HG02571 (cell line): ENCODE measurements at regions not wholly inside any gene's neighbourhood (a gene's known extent, or its start where the extent isn't known, plus 50 kb on each side); places are given as distances from the start of the nearest gene placed in this dataset.
A peak's percentile ranks its signal among the peaks of the same experiment; 100 is the strongest.
"Not testable (repeated sequence)": the region's sequence is repeated elsewhere in the genome, so short reads cannot be mapped to it uniquely, and the experiment has no call there.

Source experiments
- ATAC-seq: cut with Tn5 transposase; IDR thresholded peaks from one replicate; pipeline ENCODE4 v1.9.1; 2021; ENCODE audit warnings: mild to moderate bottlenecking, moderate library complexity; ENCODE audit not compliant: unreplicated experiment

- no peak for ATAC-seq
These were observed 94.7 kb upstream of the ERRFI1 start for GRCh38 chr1:8120693-8121260.

- not testable (repeated sequence) for ATAC-seq
These were observed 92.6 kb upstream of the ERRFI1 start for GRCh38 chr1:8118736-8119135.

DNA sequence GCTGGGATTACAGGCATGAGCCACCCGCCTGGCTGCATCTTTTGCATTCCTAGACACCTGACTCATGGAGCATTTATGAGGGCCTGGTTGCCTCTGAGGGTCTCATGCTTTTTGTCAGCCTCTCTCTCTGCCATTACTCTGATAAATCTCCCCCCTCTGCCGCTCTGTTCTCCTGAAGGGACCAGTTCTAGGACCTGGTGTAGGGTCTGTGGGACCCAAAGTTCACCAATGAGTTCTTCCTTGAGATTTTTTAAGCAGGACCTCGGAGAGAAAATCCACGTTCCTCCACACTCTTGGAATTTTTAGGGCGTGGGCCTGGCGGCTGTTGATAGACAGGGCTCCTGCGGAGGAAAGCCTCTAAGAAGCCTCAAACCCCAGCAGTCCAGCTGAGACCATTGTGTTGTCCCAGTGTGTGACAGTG is 91.9 kb upstream of the ERRFI1 start:
- no peak for ATAC-seq

DNA sequence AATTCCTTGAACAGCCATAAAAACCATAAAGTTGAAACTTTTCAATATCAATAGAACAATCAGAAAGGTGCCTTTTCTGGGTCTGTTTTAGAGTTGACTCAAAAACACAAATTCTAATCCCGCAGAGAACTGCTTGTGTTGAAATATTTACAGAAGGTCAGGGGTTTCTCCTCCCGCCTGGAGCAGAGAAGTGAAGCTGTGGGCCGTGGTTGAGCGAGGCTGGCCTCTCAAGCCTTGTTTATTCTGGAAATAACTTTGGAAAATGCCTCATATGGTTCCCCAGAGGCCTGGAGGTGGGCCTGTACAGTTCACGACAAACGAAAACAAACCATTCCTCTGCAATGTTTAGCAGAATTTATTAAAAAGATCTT is 90.8 kb upstream of the ERRFI1 start:
- no peak for ATAC-seq

DNA sequence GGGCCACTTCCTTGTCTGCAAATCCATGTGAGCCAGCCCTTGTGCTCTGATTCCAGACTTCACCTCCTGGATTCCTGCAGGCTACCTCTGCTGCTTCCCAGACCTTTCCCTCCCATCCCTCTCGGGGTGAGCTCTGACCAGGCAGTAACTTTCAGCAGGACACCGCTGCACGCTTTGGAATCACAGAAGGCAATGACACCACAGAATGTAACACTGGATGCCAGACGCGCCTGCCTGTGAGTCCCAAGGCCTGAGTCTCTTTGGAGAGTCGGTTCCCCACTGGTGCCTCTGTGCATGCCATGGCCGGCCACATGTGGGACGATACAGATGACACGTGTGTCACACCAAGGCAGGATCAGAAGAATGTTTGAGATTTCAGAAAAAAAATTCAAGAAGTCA is 89.7 kb upstream of the ERRFI1 start:
- ATAC-seq: no peak

DNA sequence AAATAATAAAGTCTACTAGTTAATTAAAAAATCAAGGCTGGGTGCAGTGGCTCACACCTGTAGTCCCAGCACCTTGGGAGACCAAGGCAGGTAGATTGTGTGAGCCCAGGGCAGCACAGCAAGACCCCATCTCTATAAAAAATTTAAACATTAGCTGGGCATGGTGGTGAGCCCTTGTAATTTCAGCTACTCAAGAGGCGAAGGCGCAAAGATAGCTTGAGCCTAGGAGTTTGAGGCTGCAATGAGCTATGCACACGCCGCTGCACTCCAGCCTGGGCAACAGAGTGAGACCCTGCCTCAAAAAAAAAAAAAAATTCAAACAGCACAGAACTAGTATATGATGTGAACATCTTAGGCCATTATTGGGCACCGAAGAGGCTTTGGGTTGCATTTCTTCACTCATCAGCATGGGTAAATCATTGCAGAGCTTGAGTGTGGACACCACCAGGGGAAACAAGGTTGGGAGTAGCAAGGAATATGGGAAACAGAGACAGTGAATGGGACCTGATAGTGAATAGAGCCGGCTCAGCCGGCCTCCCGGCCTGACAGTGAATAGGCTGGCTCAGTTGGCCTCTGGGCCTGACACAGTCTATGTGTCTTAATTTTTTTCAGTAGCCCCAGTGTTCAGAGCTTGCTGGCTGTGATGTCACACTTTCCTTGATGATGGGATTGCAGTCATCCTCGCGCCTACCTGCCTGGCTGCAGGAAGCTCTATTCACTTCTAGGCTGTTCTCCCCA is 89.1 kb upstream of the ERRFI1 start:
- no peak for ATAC-seq

GRCh38 chr1:8113262-8114220 is 87.4 kb upstream of the ERRFI1 start:
- ATAC-seq: no peak

DNA sequence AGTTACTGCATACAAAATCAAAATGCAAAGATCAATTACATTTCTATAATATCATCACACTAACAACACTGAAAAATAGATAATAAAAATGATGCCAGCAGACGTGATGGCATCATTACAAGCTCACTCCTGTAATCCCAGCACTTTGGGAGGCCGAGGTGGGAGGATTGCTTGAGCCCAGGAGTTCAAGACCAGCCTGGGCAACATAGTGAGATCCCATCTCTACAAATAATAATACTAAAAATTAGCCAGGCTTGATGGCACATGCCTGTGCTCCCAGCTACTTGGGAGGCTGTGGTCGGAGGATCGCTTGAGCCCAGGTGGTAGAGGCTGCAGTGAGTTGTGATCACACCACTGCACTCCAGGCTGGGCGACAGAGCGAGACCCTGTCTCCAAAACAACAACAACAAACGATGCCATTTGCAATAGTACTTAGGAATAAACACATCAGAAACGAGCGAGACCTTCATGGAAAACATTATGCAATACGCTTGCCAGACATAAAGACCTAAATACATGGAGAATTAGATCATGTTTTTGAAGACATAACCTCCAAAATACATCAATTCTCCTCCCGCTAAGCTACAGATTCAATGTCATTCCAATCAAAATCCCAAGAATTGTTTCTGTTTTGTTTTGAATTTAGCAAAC is 86.6 kb upstream of the ERRFI1 start:
- ATAC-seq: no peak

GRCh38 chr1:8111560-8111959 is 85.5 kb upstream of the ERRFI1 start:
- no peak for ATAC-seq

GRCh38 chr1:8109216-8109615 is 83.1 kb upstream of the ERRFI1 start:
- ATAC-seq: no peak

DNA sequence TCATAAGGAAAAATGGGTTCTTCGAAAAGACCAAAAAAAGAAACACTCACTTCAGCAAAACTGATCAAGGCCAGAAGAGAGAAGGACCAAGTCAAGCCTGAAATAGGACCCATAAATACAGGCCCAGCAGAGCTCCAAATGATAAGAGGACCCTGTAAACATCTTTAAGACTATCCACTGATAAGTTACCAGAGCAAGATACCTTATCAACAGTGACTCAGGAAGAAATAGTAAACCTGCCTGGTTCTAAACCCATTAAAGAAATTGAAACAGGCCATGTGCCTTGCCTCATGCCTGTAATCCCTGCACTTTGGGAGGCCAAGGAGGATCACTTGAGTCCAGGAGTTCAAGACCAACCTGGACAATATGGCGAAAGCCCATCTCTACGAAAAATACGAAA is 81.8 kb upstream of the ERRFI1 start:
- no peak for ATAC-seq

DNA sequence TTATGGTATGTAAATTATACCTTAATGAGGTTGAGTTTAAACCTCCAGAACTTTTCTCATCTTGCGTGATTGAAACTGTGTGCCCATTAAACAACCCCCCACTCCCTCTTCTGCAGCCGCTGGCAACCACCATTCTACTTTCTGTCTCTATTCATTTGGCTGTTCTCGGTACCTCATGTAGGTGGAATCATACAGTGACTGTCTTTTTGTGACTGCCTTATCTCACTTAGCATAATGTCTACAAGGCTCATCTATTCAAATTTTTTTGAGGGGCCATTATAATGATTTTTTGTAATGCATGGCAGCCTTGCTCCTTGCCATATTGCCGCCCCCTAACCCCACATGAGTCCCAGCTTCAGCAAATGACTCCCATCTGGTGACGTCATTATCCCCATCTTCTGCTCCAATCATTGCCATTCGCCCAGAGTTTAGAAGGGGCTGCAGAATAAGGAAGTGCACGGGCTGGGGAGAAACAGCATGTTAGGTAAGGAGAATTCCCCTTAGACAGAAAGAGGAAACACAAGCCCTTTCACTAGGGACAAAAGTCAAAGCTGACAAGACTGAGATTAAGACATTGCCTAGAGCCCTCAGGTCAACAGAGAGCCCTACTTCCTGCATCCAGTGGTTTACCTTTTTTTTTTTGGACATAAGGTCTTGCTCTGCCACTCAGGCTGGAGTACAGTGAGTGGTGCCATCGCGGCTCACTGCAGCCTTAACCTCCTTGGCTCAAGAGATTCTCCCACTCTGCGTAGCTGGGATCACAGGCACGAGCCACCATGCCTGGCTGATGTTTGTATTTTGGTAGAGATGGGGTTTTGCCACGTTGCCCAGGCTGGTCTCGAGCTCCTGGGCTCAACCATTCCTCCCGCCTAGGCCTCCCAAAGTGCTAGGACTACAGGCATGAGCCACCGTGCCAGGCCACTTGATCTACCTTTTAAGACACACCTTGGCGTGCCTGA is 78.4 kb upstream of the ERRFI1 start:
- no peak for ATAC-seq

- no peak for ATAC-seq
These were observed 71.8 kb upstream of the ERRFI1 start for GRCh38 chr1:8097908-8098307.

GRCh38 chr1:8097077-8097799 is 71.1 kb upstream of the ERRFI1 start:
- ATAC-seq: peak; percentile 79

DNA sequence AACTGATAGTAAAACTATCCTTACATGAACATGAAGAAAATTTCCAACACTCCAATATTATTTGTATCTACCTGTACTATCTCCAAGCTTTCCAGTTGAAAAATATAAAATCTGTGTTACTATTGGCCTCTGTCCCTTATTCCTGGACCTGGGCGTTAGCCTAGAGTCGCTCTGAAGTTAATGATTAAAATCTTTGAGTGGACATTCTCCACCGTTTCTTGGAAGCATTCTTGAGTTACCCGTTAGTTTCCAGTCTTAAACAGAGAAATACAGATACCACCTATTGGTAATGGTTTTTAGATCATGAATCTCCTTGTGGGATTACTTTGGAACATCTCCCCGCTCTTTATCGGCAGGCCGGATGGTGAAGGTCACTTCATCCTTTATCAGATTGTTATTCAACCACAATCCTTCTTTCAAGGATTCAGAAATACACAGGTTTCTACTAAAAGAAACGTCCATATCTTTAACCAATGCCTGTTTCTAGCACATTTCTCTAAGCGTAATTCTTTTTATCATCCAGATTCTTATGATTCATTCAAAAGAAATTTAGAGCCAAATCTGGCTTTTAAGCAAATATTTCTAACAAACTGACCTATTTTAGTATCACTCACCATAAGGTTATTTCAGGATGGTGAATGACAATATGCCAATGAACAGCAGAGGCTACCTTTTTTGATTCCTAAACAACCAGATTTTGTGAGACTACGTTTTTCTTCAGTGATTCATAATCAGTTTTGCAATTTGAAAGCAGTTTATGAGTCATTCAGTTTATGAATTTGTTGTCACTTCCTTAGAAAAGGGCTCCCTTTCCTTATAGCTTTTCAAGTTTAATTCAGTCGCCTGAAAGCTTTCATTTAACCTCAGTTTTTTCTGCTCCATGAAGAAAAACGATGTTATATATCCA is 70.2 kb upstream of the ERRFI1 start:
- no peak for ATAC-seq

GRCh38 chr1:8095584-8095983 is 69.5 kb upstream of the ERRFI1 start:
- ATAC-seq: no peak

GRCh38 chr1:8094481-8095241 is 68.6 kb upstream of the ERRFI1 start:
- ATAC-seq: no peak
